GM23338 (cell line): ENCODE measurements at regions not wholly inside any gene's neighbourhood (a gene's known extent, or its start where the extent isn't known, plus 50 kb on each side); places are given as distances from the start of the nearest gene placed in this dataset.
A peak's percentile ranks its signal among the peaks of the same experiment; 100 is the strongest.

Experiments used
- ATAC-seq: fragments of 200-7000 bp; cut with Tn5 transposase; 3 replicates; pipeline ENCODE4 v1.9.1; 2020
- DNase-seq: peaks from one replicate; pipeline ENCODE4 v3.0.0-alpha.2; 2015; ENCODE audit warnings: low spot score
- H2AFZ ChIP-seq: fragments of 200-600 bp; sonication (generic); 2 replicates; pipeline ENCODE4 v1.8.0; 2016; ENCODE audit warnings: antibody characterized with exemption, mild to moderate bottlenecking, moderate library complexity
- H3F3A ChIP-seq: fragments of 200-600 bp; sonication (generic); replicated peaks from 2 replicates; pipeline ENCODE4 v1.8.0; 2017; ENCODE audit warnings: antibody characterized with exemption, mixed run types, low read depth
- H3K27ac ChIP-seq: fragments of 200-600 bp; sonication (generic); 2 replicates; pipeline ENCODE4 v1.6.1; 2016; ENCODE audit warnings: low read depth
- H3K27me3 ChIP-seq: fragments of 200-600 bp; sonication (generic); 2 replicates; pipeline ENCODE4 v1.8.0; 2016; ENCODE audit warnings: mild to moderate bottlenecking, mixed run types, moderate library complexity; ENCODE audit not compliant: insufficient read depth
- H3K36me3 ChIP-seq: fragments of 200-600 bp; sonication (generic); 2 replicates; pipeline ENCODE4 v1.8.0; 2016; ENCODE audit warnings: mild to moderate bottlenecking; ENCODE audit not compliant: insufficient read depth
- H3K4me1 ChIP-seq: fragments of 200-600 bp; sonication (generic); 2 replicates; pipeline ENCODE4 v1.8.0; 2016; ENCODE audit warnings: mild to moderate bottlenecking, moderate library complexity; ENCODE audit not compliant: insufficient read depth
- H3K4me2 ChIP-seq: fragments of 200-600 bp; sonication (generic); 2 replicates; pipeline ENCODE4 v1.7.1; 2017; ENCODE audit warnings: mixed run types
- H3K4me3 ChIP-seq: fragments of 200-600 bp; sonication (generic); 2 replicates; pipeline ENCODE4 v1.6.1; 2016; ENCODE audit warnings: mixed run types
- H3K79me2 ChIP-seq: fragments of 200-600 bp; sonication (generic); replicated peaks from 2 replicates; pipeline ENCODE4 v1.8.0; 2017; ENCODE audit warnings: mild to moderate bottlenecking; ENCODE audit not compliant: insufficient read depth
- H3K9me2 ChIP-seq: fragments of 200-600 bp; sonication (generic); 2 replicates; pipeline ENCODE4 v1.8.0; 2017; ENCODE audit not compliant: insufficient read depth
- H4K20me1 ChIP-seq: fragments of 200-600 bp; sonication (generic); replicated peaks from 2 replicates; pipeline ENCODE4 v1.8.0; 2017; ENCODE audit warnings: mild to moderate bottlenecking; ENCODE audit not compliant: insufficient read depth
- H3K27ac Mint-ChIP-seq: 2 replicates; pipeline ENCODE4 v1.8.0; 2020; ENCODE audit warnings: inconsistent platforms, mild to moderate bottlenecking, moderate library complexity, mixed read lengths
- H3K27me3 Mint-ChIP-seq: 3 replicates; pipeline ENCODE4 v1.8.0; 2022; ENCODE audit warnings: low read depth, mild to moderate bottlenecking, moderate library complexity, mixed read lengths, inconsistent platforms; ENCODE audit not compliant: insufficient read depth, poor library complexity
- H3K36me3 Mint-ChIP-seq: 3 replicates; pipeline ENCODE4 v1.8.0; 2021; ENCODE audit warnings: low read depth, mild to moderate bottlenecking, inconsistent platforms, moderate library complexity, mixed read lengths
- H3K4me1 Mint-ChIP-seq: 3 replicates; pipeline ENCODE4 v1.8.0; 2020; ENCODE audit warnings: mild to moderate bottlenecking, inconsistent platforms, mixed read lengths
- H3K4me3 Mint-ChIP-seq: 3 replicates; pipeline ENCODE4 v1.8.0; 2021; ENCODE audit warnings: moderate library complexity, mild to moderate bottlenecking, inconsistent platforms, mixed read lengths
- H3K9me3 Mint-ChIP-seq: 3 replicates; pipeline ENCODE4 v1.8.0; 2020; ENCODE audit warnings: moderate library complexity, mild to moderate bottlenecking, inconsistent platforms, mixed read lengths
- CREB1 ChIP-seq: fragments of 250-450 bp; sonication (Bioruptor Pico); IDR thresholded peaks from 2 replicates; pipeline ENCODE4 v1.5.0; 2020; ENCODE audit warnings: low read depth, mild to moderate bottlenecking, moderate library complexity
- EZH2 ChIP-seq: fragments of 200-600 bp; sonication (generic); IDR thresholded peaks from one replicate; pipeline ENCODE4 v1.8.0; 2017; ENCODE audit warnings: antibody characterized with exemption, mild to moderate bottlenecking, low read depth; ENCODE audit not compliant: unreplicated experiment
- EZH2phosphoT487 ChIP-seq: fragments of 200-600 bp; sonication (generic); IDR thresholded peaks from one replicate; pipeline ENCODE4 v1.8.1; 2018; ENCODE audit warnings: antibody characterized with exemption; ENCODE audit not compliant: unreplicated experiment
- JUNB ChIP-seq: IDR thresholded peaks from one replicate; pipeline ENCODE4 v1.6.1; 2016; ENCODE audit warnings: antibody characterized with exemption; ENCODE audit not compliant: unreplicated experiment
- NANOG ChIP-seq: IDR thresholded peaks from 2 replicates; pipeline ENCODE4 v1.6.1; 2016; ENCODE audit warnings: antibody characterized with exemption, borderline replicate concordance
- POLR2AphosphoS5 ChIP-seq: IDR thresholded peaks from 2 replicates; pipeline ENCODE4 v1.6.1; 2016; ENCODE audit warnings: antibody characterized with exemption, low read depth
- STAT1 ChIP-seq: IDR thresholded peaks from one replicate; pipeline ENCODE4 v1.6.1; 2016; ENCODE audit warnings: antibody characterized with exemption; ENCODE audit not compliant: unreplicated experiment
- ZNF114 ChIP-seq: fragments of 250-450 bp; sonication (Bioruptor Pico); IDR thresholded peaks from 2 replicates; pipeline ENCODE4 v1.5.0; 2020; ENCODE audit warnings: mild to moderate bottlenecking, moderate library complexity
- ZNF331 ChIP-seq: fragments of 250-450 bp; sonication (Bioruptor Pico); IDR thresholded peaks from 2 replicates; pipeline ENCODE4 v1.5.0; 2020; ENCODE audit warnings: low read depth, mild to moderate bottlenecking, moderate library complexity
- TF ChIP-seq, protein P1 (sequence below), 2 experiments: fragments of 200-600 bp in 1 of 2; sonication (generic) in 1 of 2; conservative IDR thresholded peaks; 2 replicates each; pipeline versions ENCODE4 v1.5.1 to v1.6.1; 2016 to 2017; ENCODE audit warnings: antibody characterized with exemption in 2 of 2, low read depth in 2 of 2, mild to moderate bottlenecking in 2 of 2, moderate library complexity in 1 of 2
- TF ChIP-seq, protein P2 (sequence below): IDR thresholded peaks from 2 replicates; pipeline ENCODE4 v1.6.1; 2016; ENCODE audit warnings: antibody characterized with exemption
- TF ChIP-seq, protein P3 (sequence below): IDR thresholded peaks from one replicate; pipeline ENCODE4 v1.6.1; 2018; ENCODE audit warnings: antibody characterized with exemption; ENCODE audit not compliant: unreplicated experiment
- TF ChIP-seq, protein P4 (sequence below): fragments of 250-450 bp; sonication (Bioruptor Pico); IDR thresholded peaks from 2 replicates; pipeline ENCODE4 v1.5.0; 2020; ENCODE audit warnings: mild to moderate bottlenecking, moderate library complexity

DNA sequence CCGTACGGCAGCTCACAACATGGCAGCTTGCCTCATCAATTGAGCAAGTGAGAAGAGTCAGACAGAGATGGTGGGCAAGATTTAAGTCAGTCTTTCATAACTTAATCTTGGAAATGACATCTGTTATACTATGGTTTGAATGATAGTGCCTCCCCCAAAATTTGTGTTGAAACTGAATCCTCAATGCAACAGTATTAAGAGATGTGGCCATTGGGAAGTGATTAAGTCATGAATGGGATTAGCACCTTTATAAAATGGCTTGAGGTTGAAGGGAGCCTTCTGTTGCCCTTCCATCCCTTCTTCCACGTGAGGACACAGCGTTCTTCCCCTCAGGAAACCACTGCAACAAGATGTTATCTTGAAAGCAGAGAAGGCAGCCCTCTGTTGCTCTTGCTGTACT is 124.2 kb downstream of the C12orf75 start:
- H3K36me3 ChIP-seq: no peaks in the 10 kb centered on the region
- Mint-ChIP-seq H3K27ac (no peak overlapping the region), H3K9me3 (no peaks in the 10 kb centered on the region), H3K36me3 (no peaks in the 10 kb centered on the region), H3K4me3 (no peak overlapping the region), H3K27me3 (peaks cover 2% of the 10 kb centered on the region), H3K4me1 (no peaks in the 10 kb centered on the region; the same call in 2 of the 3 replicates)
- H3K4me2 ChIP-seq: no peak overlapping the region
- 0 out of 2 replicates have a peak overlapping the region, but pooled peaks have one; percentile 32 for H2AFZ ChIP-seq
- H3K79me2 ChIP-seq: no peaks in the 10 kb centered on the region
- DNase-seq (no peak), ATAC-seq (no peak)
- peaks cover 12% of the 10 kb centered on the region; the same call in 1 of the 2 replicates for H3K9me2 ChIP-seq
- no peaks in the 10 kb centered on the region for H4K20me1 ChIP-seq
- H3F3A ChIP-seq: no peaks in the 10 kb centered on the region
- no peak overlapping the region for H3K27ac ChIP-seq
- TF ChIP-seq POLR2AphosphoS5 (no peak), CREB1 (no peak), ZNF331 (CRISPR knock-in tag) (no peak), EZH2phosphoT487 (no peak), JUNB (no peak), ZNF114 (no peak), STAT1 (no peak), EZH2 (no peak), NANOG (no peak)
- TF ChIP-seq, protein P1, sequence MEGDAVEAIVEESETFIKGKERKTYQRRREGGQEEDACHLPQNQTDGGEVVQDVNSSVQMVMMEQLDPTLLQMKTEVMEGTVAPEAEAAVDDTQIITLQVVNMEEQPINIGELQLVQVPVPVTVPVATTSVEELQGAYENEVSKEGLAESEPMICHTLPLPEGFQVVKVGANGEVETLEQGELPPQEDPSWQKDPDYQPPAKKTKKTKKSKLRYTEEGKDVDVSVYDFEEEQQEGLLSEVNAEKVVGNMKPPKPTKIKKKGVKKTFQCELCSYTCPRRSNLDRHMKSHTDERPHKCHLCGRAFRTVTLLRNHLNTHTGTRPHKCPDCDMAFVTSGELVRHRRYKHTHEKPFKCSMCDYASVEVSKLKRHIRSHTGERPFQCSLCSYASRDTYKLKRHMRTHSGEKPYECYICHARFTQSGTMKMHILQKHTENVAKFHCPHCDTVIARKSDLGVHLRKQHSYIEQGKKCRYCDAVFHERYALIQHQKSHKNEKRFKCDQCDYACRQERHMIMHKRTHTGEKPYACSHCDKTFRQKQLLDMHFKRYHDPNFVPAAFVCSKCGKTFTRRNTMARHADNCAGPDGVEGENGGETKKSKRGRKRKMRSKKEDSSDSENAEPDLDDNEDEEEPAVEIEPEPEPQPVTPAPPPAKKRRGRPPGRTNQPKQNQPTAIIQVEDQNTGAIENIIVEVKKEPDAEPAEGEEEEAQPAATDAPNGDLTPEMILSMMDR (conservative IDR thresholded peaks at IDR 0.05; ENCODE audit: low read depth in 2 of 2): no peak
- TF ChIP-seq, protein P2, sequence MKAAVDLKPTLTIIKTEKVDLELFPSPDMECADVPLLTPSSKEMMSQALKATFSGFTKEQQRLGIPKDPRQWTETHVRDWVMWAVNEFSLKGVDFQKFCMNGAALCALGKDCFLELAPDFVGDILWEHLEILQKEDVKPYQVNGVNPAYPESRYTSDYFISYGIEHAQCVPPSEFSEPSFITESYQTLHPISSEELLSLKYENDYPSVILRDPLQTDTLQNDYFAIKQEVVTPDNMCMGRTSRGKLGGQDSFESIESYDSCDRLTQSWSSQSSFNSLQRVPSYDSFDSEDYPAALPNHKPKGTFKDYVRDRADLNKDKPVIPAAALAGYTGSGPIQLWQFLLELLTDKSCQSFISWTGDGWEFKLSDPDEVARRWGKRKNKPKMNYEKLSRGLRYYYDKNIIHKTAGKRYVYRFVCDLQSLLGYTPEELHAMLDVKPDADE: no peak
- TF ChIP-seq, protein P3, sequence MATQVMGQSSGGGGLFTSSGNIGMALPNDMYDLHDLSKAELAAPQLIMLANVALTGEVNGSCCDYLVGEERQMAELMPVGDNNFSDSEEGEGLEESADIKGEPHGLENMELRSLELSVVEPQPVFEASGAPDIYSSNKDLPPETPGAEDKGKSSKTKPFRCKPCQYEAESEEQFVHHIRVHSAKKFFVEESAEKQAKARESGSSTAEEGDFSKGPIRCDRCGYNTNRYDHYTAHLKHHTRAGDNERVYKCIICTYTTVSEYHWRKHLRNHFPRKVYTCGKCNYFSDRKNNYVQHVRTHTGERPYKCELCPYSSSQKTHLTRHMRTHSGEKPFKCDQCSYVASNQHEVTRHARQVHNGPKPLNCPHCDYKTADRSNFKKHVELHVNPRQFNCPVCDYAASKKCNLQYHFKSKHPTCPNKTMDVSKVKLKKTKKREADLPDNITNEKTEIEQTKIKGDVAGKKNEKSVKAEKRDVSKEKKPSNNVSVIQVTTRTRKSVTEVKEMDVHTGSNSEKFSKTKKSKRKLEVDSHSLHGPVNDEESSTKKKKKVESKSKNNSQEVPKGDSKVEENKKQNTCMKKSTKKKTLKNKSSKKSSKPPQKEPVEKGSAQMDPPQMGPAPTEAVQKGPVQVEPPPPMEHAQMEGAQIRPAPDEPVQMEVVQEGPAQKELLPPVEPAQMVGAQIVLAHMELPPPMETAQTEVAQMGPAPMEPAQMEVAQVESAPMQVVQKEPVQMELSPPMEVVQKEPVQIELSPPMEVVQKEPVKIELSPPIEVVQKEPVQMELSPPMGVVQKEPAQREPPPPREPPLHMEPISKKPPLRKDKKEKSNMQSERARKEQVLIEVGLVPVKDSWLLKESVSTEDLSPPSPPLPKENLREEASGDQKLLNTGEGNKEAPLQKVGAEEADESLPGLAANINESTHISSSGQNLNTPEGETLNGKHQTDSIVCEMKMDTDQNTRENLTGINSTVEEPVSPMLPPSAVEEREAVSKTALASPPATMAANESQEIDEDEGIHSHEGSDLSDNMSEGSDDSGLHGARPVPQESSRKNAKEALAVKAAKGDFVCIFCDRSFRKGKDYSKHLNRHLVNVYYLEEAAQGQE: no peak
- TF ChIP-seq, protein P4, sequence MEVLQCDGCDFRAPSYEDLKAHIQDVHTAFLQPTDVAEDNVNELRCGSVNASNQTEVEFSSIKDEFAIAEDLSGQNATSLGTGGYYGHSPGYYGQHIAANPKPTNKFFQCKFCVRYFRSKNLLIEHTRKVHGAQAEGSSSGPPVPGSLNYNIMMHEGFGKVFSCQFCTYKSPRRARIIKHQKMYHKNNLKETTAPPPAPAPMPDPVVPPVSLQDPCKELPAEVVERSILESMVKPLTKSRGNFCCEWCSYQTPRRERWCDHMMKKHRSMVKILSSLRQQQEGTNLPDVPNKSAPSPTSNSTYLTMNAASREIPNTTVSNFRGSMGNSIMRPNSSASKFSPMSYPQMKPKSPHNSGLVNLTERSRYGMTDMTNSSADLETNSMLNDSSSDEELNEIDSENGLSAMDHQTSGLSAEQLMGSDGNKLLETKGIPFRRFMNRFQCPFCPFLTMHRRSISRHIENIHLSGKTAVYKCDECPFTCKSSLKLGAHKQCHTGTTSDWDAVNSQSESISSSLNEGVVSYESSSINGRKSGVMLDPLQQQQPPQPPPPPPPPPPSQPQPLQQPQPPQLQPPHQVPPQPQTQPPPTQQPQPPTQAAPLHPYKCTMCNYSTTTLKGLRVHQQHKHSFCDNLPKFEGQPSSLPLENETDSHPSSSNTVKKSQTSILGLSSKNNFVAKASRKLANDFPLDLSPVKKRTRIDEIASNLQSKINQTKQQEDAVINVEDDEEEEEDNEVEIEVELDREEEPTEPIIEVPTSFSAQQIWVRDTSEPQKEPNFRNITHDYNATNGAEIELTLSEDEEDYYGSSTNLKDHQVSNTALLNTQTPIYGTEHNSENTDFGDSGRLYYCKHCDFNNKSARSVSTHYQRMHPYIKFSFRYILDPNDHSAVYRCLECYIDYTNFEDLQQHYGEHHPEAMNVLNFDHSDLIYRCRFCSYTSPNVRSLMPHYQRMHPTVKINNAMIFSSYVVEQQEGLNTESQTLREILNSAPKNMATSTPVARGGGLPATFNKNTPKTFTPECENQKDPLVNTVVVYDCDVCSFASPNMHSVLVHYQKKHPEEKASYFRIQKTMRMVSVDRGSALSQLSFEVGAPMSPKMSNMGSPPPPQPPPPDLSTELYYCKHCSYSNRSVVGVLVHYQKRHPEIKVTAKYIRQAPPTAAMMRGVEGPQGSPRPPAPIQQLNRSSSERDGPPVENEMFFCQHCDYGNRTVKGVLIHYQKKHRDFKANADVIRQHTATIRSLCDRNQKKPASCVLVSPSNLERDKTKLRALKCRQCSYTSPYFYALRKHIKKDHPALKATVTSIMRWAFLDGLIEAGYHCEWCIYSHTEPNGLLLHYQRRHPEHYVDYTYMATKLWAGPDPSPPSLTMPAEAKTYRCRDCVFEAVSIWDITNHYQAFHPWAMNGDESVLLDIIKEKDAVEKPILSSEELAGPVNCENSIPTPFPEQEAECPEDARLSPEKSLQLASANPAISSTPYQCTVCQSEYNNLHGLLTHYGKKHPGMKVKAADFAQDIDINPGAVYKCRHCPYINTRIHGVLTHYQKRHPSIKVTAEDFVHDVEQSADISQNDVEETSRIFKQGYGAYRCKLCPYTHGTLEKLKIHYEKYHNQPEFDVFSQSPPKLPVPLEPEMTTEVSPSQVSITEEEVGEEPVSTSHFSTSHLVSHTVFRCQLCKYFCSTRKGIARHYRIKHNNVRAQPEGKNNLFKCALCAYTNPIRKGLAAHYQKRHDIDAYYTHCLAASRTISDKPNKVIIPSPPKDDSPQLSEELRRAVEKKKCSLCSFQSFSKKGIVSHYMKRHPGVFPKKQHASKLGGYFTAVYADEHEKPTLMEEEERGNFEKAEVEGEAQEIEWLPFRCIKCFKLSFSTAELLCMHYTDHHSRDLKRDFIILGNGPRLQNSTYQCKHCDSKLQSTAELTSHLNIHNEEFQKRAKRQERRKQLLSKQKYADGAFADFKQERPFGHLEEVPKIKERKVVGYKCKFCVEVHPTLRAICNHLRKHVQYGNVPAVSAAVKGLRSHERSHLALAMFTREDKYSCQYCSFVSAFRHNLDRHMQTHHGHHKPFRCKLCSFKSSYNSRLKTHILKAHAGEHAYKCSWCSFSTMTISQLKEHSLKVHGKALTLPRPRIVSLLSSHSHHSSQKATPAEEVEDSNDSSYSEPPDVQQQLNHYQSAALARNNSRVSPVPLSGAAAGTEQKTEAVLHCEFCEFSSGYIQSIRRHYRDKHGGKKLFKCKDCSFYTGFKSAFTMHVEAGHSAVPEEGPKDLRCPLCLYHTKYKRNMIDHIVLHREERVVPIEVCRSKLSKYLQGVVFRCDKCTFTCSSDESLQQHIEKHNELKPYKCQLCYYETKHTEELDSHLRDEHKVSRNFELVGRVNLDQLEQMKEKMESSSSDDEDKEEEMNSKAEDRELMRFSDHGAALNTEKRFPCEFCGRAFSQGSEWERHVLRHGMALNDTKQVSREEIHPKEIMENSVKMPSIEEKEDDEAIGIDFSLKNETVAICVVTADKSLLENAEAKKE (CRISPR knock-in tag): no peak
- no peaks in the 10 kb centered on the region for H3K4me1 ChIP-seq
- no peaks in the 10 kb centered on the region for H3K27me3 ChIP-seq
- H3K4me3 ChIP-seq: no peak overlapping the region
